K562 (cell line): ENCODE measurements at regions not wholly inside any gene's neighbourhood (a gene's known extent, or its start where the extent isn't known, plus 50 kb on each side); places are given as distances from the start of the nearest gene placed in this dataset.

Experiments
- GTF2A2 ChIP-seq: IDR thresholded peaks from 2 replicates; pipeline ENCODE4 v1.6.1; 2016; ENCODE audit warnings: mild to moderate bottlenecking, missing genetic modification characterization, missing compliant biosample characterization
- MEF2D ChIP-seq: conservative IDR thresholded peaks from 2 replicates; pipeline ENCODE4 v1.6.1; 2016; ENCODE audit warnings: low read depth, missing genetic modification characterization, missing compliant biosample characterization
- NR2C2 ChIP-seq, 2 experiments: fragments of 200-800 bp in 1 of 2; sonication (Bioruptor generic) in 1 of 2; sonication (generic) in 1 of 2; formaldehyde crosslinking in 1 of 2; IDR thresholded peaks; 2 replicates each; pipeline versions ENCODE4 v1.6.1 to v1.8.0; 2016 to 2022; ENCODE audit warnings: mild to moderate bottlenecking in 1 of 2, missing compliant biosample characterization in 1 of 2, missing genetic modification characterization in 1 of 2, missing genetic modification reagents in 1 of 2
- RNF219 ChIP-seq: fragments of 250-450 bp; sonication (Bioruptor Pico); IDR thresholded peaks from 2 replicates; pipeline ENCODE4 v1.5.0; 2022; ENCODE audit warnings: mild to moderate bottlenecking
- SMC3 ChIP-seq: conservative IDR thresholded peaks from 2 replicates; pipeline ENCODE4 v1.6.1; 2011; ENCODE audit warnings: low read depth, low read length, improper control_type of control experiment; ENCODE audit not compliant: insufficient read depth
- SNAPC5 ChIP-seq: fragments of 250-450 bp; sonication (Bioruptor Pico); IDR thresholded peaks from 2 replicates; pipeline ENCODE4 v1.8.0; 2021; ENCODE audit warnings: moderate library complexity, mild to moderate bottlenecking, inconsistent platforms
- UBTF ChIP-seq, 2 experiments: IDR thresholded peaks; 2 replicates each; pipeline ENCODE4 v1.6.1; 2012; ENCODE audit warnings: improper control_type of control experiment in 2 of 2, low read depth in 2 of 2, low read length in 2 of 2, borderline replicate concordance in 1 of 2
- ZFX ChIP-seq: sonication (generic); formaldehyde crosslinking; IDR thresholded peaks from 2 replicates; pipeline ENCODE4 v1.8.0; 2022; ENCODE audit warnings: mild to moderate bottlenecking, missing genetic modification reagents, moderate library complexity
- ZNF282 ChIP-seq: sonication (generic); formaldehyde crosslinking; IDR thresholded peaks from 2 replicates; pipeline ENCODE4 v1.8.1; 2023; ENCODE audit warnings: missing genetic modification reagents

GRCh38 chr21:35968564-35968963, 91.8 kb downstream of the SETD4 start:
- TF ChIP-seq GTF2A2 (tag), result no peak
- no peak for TF ChIP-seq SNAPC5 (CRISPR knock-in tag)
- TF ChIP-seq MEF2D (tag), result no peak
- TF ChIP-seq NR2C2 (CRISPR knock-in tag; IDR thresholded peaks at IDR 0.05), result no peak
- TF ChIP-seq NR2C2 (tag; IDR thresholded peaks at IDR 0.05), result no peak
- TF ChIP-seq SMC3, result no peak
- no peak for TF ChIP-seq UBTF (IDR thresholded peaks at IDR 0.05; ENCODE audit: borderline replicate concordance in 1 of 2, low read depth in 2 of 2, low read length in 2 of 2)
- TF ChIP-seq RNF219 (CRISPR knock-in tag), result no peak
- no peak for TF ChIP-seq ZNF282 (CRISPR knock-in tag)
- no peak for TF ChIP-seq ZFX
